Panc1 (cell line): ENCODE measurements at regions not wholly inside any gene's neighbourhood (a gene's known extent, or its start where the extent isn't known, plus 50 kb on each side); places are given as distances from the start of the nearest gene placed in this dataset.

ENCODE experiments used
- ATAC-seq: fragments of 200-7000 bp; cut with Tn5 transposase; 2 replicates; pipeline ENCODE4 v1.9.1; 2020; ENCODE audit warnings: mild to moderate bottlenecking, moderate library complexity
- BruUV-seq: library from RNA; stranded (reverse); fragments of 400-500 nt; replicated peaks from 2 replicates; lab custom pipeline; 2021; lab: Mats Ljungman, UMichigan
- CTCF ChIA-PET: fragments of 300-600 bp; sonication (Branson Sonifier 250); formaldehyde crosslinking; loops from one replicate; lab custom pipeline; 2022; ENCODE audit warnings: antibody characterized with exemption; lab: Charles Lee
- POLR2A ChIA-PET: fragments of 300-600 bp; sonication (Branson Sonifier 250); formaldehyde crosslinking; loops from one replicate; lab custom pipeline; 2022; ENCODE audit warnings: antibody characterized with exemption; lab: Charles Lee
- DNase-seq: peaks from one replicate; pipeline ENCODE4 v3.0.0-alpha.2; 2010; ENCODE audit warnings: low read depth, low spot score
- H3K27ac ChIP-seq: 2 replicates; pipeline ENCODE4 v1.5.1; 2011; ENCODE audit warnings: mild to moderate bottlenecking, low read length, inconsistent platforms
- H3K27me3 ChIP-seq: fragments of 200-500 bp; sonication (Bioruptor generic); 2 replicates; pipeline ENCODE4 v1.6.0; 2014; ENCODE audit warnings: low read length, inconsistent platforms; ENCODE audit not compliant: control insufficient read depth, insufficient read depth
- H3K36me3 ChIP-seq: fragments of 200-500 bp; sonication (Bioruptor generic); 2 replicates; pipeline ENCODE4 v1.5.1; 2014; ENCODE audit warnings: inconsistent platforms, mild to moderate bottlenecking, low read length, moderate library complexity; ENCODE audit not compliant: control insufficient read depth, insufficient read depth
- H3K4me1 ChIP-seq: 2 replicates; pipeline ENCODE4 v1.5.1; 2011; ENCODE audit warnings: inconsistent platforms, mild to moderate bottlenecking, low read length, moderate library complexity; ENCODE audit not compliant: control insufficient read depth, insufficient read depth
- H3K4me3 ChIP-seq, 2 experiments: 2 replicates each; pipeline ENCODE4 v1.5.1; 2011 to 2012; ENCODE audit warnings: low read depth in 2 of 2, low read length in 2 of 2, mild to moderate bottlenecking in 2 of 2, inconsistent platforms in 1 of 2, moderate library complexity in 1 of 2
- H3K9me3 ChIP-seq: fragments of 200-500 bp; sonication (Bioruptor generic); 2 replicates; pipeline ENCODE4 v1.5.1; 2014; ENCODE audit warnings: low read depth, mild to moderate bottlenecking, inconsistent platforms, low read length, moderate library complexity; ENCODE audit not compliant: control insufficient read depth, insufficient read depth
- CTCF ChIP-seq: fragments of 450-650 bp; IDR thresholded peaks from 2 replicates; pipeline ENCODE4 v1.5.1; 2017; ENCODE audit warnings: mild to moderate bottlenecking
- POLR2AphosphoS5 ChIP-seq: IDR thresholded peaks from 2 replicates; pipeline ENCODE4 v1.6.1; 2012; ENCODE audit warnings: mild to moderate bottlenecking, low read depth, low read length, moderate library complexity
- REST ChIP-seq, 2 experiments: IDR thresholded peaks; 2 replicates each; pipeline ENCODE4 v1.6.1; 2011 to 2012; ENCODE audit warnings: low read depth in 2 of 2, control low read depth in 1 of 2, low read length in 1 of 2, mild to moderate bottlenecking in 1 of 2, moderate library complexity in 1 of 2; ENCODE audit not compliant: insufficient read depth in 1 of 2
- SIN3A ChIP-seq: IDR thresholded peaks from 2 replicates; pipeline ENCODE4 v1.6.1; 2012; ENCODE audit warnings: low read depth, mild to moderate bottlenecking, low read length, moderate library complexity, borderline replicate concordance; ENCODE audit not compliant: insufficient read depth
- TCF7L2 ChIP-seq: IDR thresholded peaks from 2 replicates; pipeline ENCODE4 v1.6.1; 2011; ENCODE audit warnings: mild to moderate bottlenecking, low read depth, low read length, inconsistent platforms
- in situ Hi-C: cut with HindIII; loops from 2 replicates; pipeline ENCODE4 v1.10.0; 2016; ENCODE audit warnings: low sequenced_read_pairs, low pct_unique_long_range_greater_than_20kb
- intact Hi-C: fragments of 100-400 bp; cut with micrococcal nuclease; formaldehyde crosslinking; loops from one replicate; pipeline ENCODE4 v1.10.0; 2022; ENCODE audit not compliant: unreplicated experiment

DNA sequence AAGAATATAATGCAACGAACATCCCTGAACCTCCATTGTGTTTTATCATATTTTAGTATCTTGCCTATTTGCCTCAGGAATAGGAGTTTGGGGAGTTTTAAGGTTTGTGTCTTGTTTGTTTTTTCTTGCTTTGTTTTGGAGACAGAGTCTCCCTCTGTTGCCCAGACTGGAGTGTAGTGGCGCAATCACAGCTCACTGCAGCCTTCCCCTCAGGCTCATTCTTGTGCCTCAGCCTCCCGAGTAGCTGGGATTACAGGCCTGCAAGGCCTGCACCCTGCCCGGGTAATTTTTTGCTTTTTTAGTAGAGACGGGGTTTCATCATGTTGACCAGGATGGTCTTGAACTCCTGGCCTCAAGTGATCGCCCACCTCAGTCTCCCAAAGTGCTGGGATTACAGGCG is 63.3 kb upstream of the CARMIL1 start:
- in situ Hi-C loops, result no loop called here
- CTCF ChIA-PET, result no interaction called here
- Histone ChIP-seq H3K4me3 (no peak overlapping the region), H3K36me3 (no peaks in the 10 kb centered on the region), H3K4me1 (no peaks in the 10 kb centered on the region), H3K27me3 (no peaks in the 10 kb centered on the region), H3K9me3 (no peaks in the 10 kb centered on the region), H3K27ac (no peak overlapping the region)
- intact Hi-C loops, result no loop called here
- TF ChIP-seq POLR2AphosphoS5 (no peak), REST (IDR thresholded peaks at IDR 0.05; ENCODE audit: insufficient read depth in 1 of 2, low read depth in 2 of 2, low read length in 1 of 2) (no peak), TCF7L2 (no peak), SIN3A (no peak), CTCF (no peak)
- no TSS peak for BruUV-seq
- POLR2A ChIA-PET, result no interaction called here
- ATAC-seq (no peak), DNase-seq (no peak)

- H3K27ac ChIP-seq, result no peak overlapping the region
- ATAC-seq, result no peak
- H3K27me3 ChIP-seq, result no peaks in the 10 kb centered on the region
- H3K4me3 ChIP-seq, result no peak overlapping the region
- intact Hi-C loops (no loop called here), in situ Hi-C loops (no loop called here)
- ChIA-PET CTCF (no interaction called here), POLR2A (no interaction called here)
- H3K36me3 ChIP-seq, result no peaks in the 10 kb centered on the region
- BruUV-seq, result no TSS peak
- no peaks in the 10 kb centered on the region for H3K9me3 ChIP-seq
- DNase-seq, result no peak
- TF ChIP-seq POLR2AphosphoS5 (no peak), CTCF (no peak), TCF7L2 (no peak), SIN3A (no peak), REST (IDR thresholded peaks at IDR 0.05; ENCODE audit: insufficient read depth in 1 of 2, low read depth in 2 of 2, low read length in 1 of 2) (no peak)
- no peaks in the 10 kb centered on the region for H3K4me1 ChIP-seq
Measured at GRCh38 chr6:25217302-25217701, 61.9 kb upstream of the CARMIL1 start.
